Left colon (tissue), 2 donors: ENCODE measurements at regions not wholly inside any gene's neighbourhood (a gene's known extent, or its start where the extent isn't known, plus 50 kb on each side); places are given as distances from the start of the nearest gene placed in this dataset.

Source experiments
- ATAC-seq: fragments of 200-7000 bp; cut with Tn5 transposase; one replicate; pipeline ENCODE4 v1.9.1; 2020; ENCODE audit warnings: mild to moderate bottlenecking, moderate library complexity
- DNase-seq, 2 donors: peaks; one replicate each; pipeline ENCODE4 v3.0.0-alpha.2; 2020
- intact Hi-C, 2 donors: fragments of 100-400 bp; cut with DNase I in 1 of 2; cut with micrococcal nuclease in 1 of 2; formaldehyde crosslinking; loops; one replicate each; pipeline versions ENCODE4 v1.11.2 to v1.14.0; 2022; cut with DNase I, micrococcal nuclease
- donor health status: DM: no; HTN: no; CAD: no.
- donor health status: DM: yes; HTN: yes; CAD: no.

GRCh38 chr9:13503599-13503998, 224.1 kb upstream of the MPDZ start:
- intact Hi-C loops, result no loop called here
- DNase-seq (no peak), ATAC-seq (no peak)

- ATAC-seq (no peak), DNase-seq (no peak)
Measured at GRCh38 chr9:13502484-13502883, 223.0 kb upstream of the MPDZ start.

GRCh38 chr9:13501018-13501417, 221.5 kb upstream of the MPDZ start:
- intact Hi-C loops, result no loop called here
- DNase-seq (no peak), ATAC-seq (no peak)

More at GRCh38 chr9:13502484-13502883, 223.0 kb upstream of the MPDZ start:
- intact Hi-C loops, result no loop called here

GRCh38 chr9:13500034-13500433, 220.5 kb upstream of the MPDZ start:
- DNase-seq (no peak), ATAC-seq (no peak)
- intact Hi-C loops, result no loop called here

- ATAC-seq (no peak), DNase-seq (no peak)
- intact Hi-C loops, result no loop called here
Measured at GRCh38 chr9:13493697-13494096, 214.2 kb upstream of the MPDZ start.

GRCh38 chr9:13491493-13492424, 212.3 kb upstream of the MPDZ start:
- ATAC-seq (no peak), DNase-seq (no peak)
- intact Hi-C loops, result no loop called here

- DNase-seq (no peak), ATAC-seq (no peak)
- intact Hi-C loops, result no loop called here
Measured at GRCh38 chr9:13491138-13491492, 211.6 kb upstream of the MPDZ start.

GRCh38 chr9:13487936-13488335, 208.4 kb upstream of the MPDZ start:
- ATAC-seq (no peak), DNase-seq (no peak)
- intact Hi-C loops, result no loop called here

- intact Hi-C loops, result no loop called here
- DNase-seq, result no peak
- ATAC-seq, result no peak
Measured at GRCh38 chr9:13487498-13487897, 208.0 kb upstream of the MPDZ start.

GRCh38 chr9:13487071-13487470, 207.6 kb upstream of the MPDZ start:
- no peak for DNase-seq
- intact Hi-C loops, result no loop called here
- ATAC-seq, result no peak

- intact Hi-C loops, result no loop called here
- DNase-seq (peak in 1 of 2 donors; percentile 24), ATAC-seq (no peak)
Measured at GRCh38 chr9:13485068-13485596, 205.6 kb upstream of the MPDZ start.

- DNase-seq (no peak), ATAC-seq (no peak)
- intact Hi-C loops, result no loop called here
Measured at GRCh38 chr9:13484186-13484585, 204.7 kb upstream of the MPDZ start.

- DNase-seq (no peak), ATAC-seq (no peak)
- intact Hi-C loops, result no loop called here
Measured at GRCh38 chr9:13481274-13481673, 201.8 kb upstream of the MPDZ start.

GRCh38 chr9:13480693-13481092, 201.2 kb upstream of the MPDZ start:
- no peak for DNase-seq
- no peak for ATAC-seq
- intact Hi-C loops, result no loop called here

GRCh38 chr9:13479096-13479495, 199.6 kb upstream of the MPDZ start:
- no peak for ATAC-seq
- DNase-seq, result no peak
- intact Hi-C loops, result no loop called here

GRCh38 chr9:13478639-13479038, 199.1 kb upstream of the MPDZ start:
- intact Hi-C loops, result no loop called here
- ATAC-seq, result no peak
- no peak for DNase-seq

- no peak for ATAC-seq
- intact Hi-C loops, result no loop called here
- no peak for DNase-seq
Measured at GRCh38 chr9:13478160-13478559, 198.7 kb upstream of the MPDZ start.

GRCh38 chr9:13470836-13471235, 191.3 kb upstream of the MPDZ start:
- no peak for ATAC-seq
- intact Hi-C loops, result no loop called here
- no peak for DNase-seq

- ATAC-seq (no peak), DNase-seq (no peak)
- intact Hi-C loops, result no loop called here
Measured at GRCh38 chr9:13467157-13467556, 187.7 kb upstream of the MPDZ start.

GRCh38 chr9:13461414-13461991, 182.0 kb upstream of the MPDZ start:
- DNase-seq (no peak), ATAC-seq (no peak)
- intact Hi-C loops, result no loop called here
